Spinal cord (tissue), 9 donors: ENCODE measurements at regions not wholly inside any gene's neighbourhood (a gene's known extent, or its start where the extent isn't known, plus 50 kb on each side); places are given as distances from the start of the nearest gene placed in this dataset.
A peak's percentile ranks its signal among the peaks of the same experiment; 100 is the strongest.
"Not testable (repeated sequence)": the region's sequence is repeated elsewhere in the genome, so short reads cannot be mapped to it uniquely, and the experiment has no call there.

Experiments used
- DNase-seq, 6 donors: peaks; one replicate each; pipeline versions ENCODE4 v3.0.0 to v3.0.0-alpha.2; 2013 to 2015; ENCODE audit warnings: low spot score in 6 of 6, low read depth in 4 of 6
- H3K27ac ChIP-seq: one replicate; pipeline ENCODE4 v1.5.1; 2013; ENCODE audit warnings: low read depth, low read length, control low read depth
- H3K27me3 ChIP-seq: one replicate; pipeline ENCODE4 v1.6.1; 2013; ENCODE audit warnings: low read length; ENCODE audit not compliant: control insufficient read depth, insufficient read depth
- H3K36me3 ChIP-seq: one replicate; pipeline ENCODE4 v1.6.1; 2013; ENCODE audit warnings: low read length; ENCODE audit not compliant: control insufficient read depth, insufficient read depth
- H3K4me1 ChIP-seq: one replicate; pipeline ENCODE4 v1.6.1; 2013; ENCODE audit warnings: low read length; ENCODE audit not compliant: control insufficient read depth, insufficient read depth
- H3K4me3 ChIP-seq: one replicate; pipeline ENCODE4 v1.5.1; 2013; ENCODE audit warnings: low read depth, low read length, control low read depth
- H3K9me3 ChIP-seq: one replicate; pipeline ENCODE4 v1.6.1; 2013; ENCODE audit warnings: low read length; ENCODE audit not compliant: control insufficient read depth, insufficient read depth
- WGBS: methylation state at CpG from one replicate; pipeline ENCODE4 v1.1.5; 2013; ENCODE audit warnings: missing lambda C conversion rate; ENCODE audit not compliant: insufficient coverage; 5-methylcytosine and 5-hydroxymethylcytosine counted together
- donor health status: healthy.

- Histone ChIP-seq H3K27me3 (no peaks in the 10 kb centered on the region), H3K4me1 (no peaks in the 10 kb centered on the region), H3K27ac (no peak overlapping the region), H3K36me3 (no peaks in the 10 kb centered on the region), H3K9me3 (no peaks in the 10 kb centered on the region), H3K4me3 (no peak overlapping the region)
- no CpG with 5 or more reads among the region's 3 CpGs for WGBS
- DNase-seq = no peak
Observed at GRCh38 chr4:158395343-158395742, 126.3 kb upstream of the RXFP1 start.

- H3K4me1 ChIP-seq = no peaks in the 10 kb centered on the region
- H3K9me3 ChIP-seq = no peaks in the 10 kb centered on the region
- H3K27ac ChIP-seq = no peak overlapping the region
- no peak overlapping the region for H3K4me3 ChIP-seq
- no peak for DNase-seq
- WGBS = no CpG with 5 or more reads among the region's 2 CpGs
- H3K36me3 ChIP-seq = no peaks in the 10 kb centered on the region
- H3K27me3 ChIP-seq = no peaks in the 10 kb centered on the region
Observed at GRCh38 chr4:158395889-158396288, 125.8 kb upstream of the RXFP1 start.

GRCh38 chr4:158397781-158398180 is 123.9 kb upstream of the RXFP1 start:
- H3K27ac ChIP-seq = no peak overlapping the region
- no peak for DNase-seq
- no peaks in the 10 kb centered on the region for H3K4me1 ChIP-seq
- no peaks in the 10 kb centered on the region for H3K27me3 ChIP-seq
- no CpG with 5 or more reads among the region's 2 CpGs for WGBS
- no peaks in the 10 kb centered on the region for H3K36me3 ChIP-seq
- no peak overlapping the region for H3K4me3 ChIP-seq
- H3K9me3 ChIP-seq = no peaks in the 10 kb centered on the region

- H3K27me3 ChIP-seq, H3K36me3 ChIP-seq, DNase-seq, H3K27ac ChIP-seq, H3K4me3 ChIP-seq, H3K4me1 ChIP-seq, H3K9me3 ChIP-seq: not testable (repeated sequence)
- WGBS = 98% methylated on average over 20 of the region's 29 CpGs
Observed at GRCh38 chr4:158407961-158408360, 113.7 kb upstream of the RXFP1 start.

GRCh38 chr4:158410272-158410671 is 111.4 kb upstream of the RXFP1 start:
- DNase-seq = no peak
- no peak overlapping the region for H3K4me3 ChIP-seq
- H3K4me1 ChIP-seq = no peaks in the 10 kb centered on the region
- H3K27ac ChIP-seq = no peak overlapping the region
- WGBS = 85% methylated on average over 3 of the region's 3 CpGs
- no peaks in the 10 kb centered on the region for H3K9me3 ChIP-seq
- no peaks in the 10 kb centered on the region for H3K36me3 ChIP-seq
- H3K27me3 ChIP-seq = no peaks in the 10 kb centered on the region

- H3K4me1 ChIP-seq = no peaks in the 10 kb centered on the region
- H3K27me3 ChIP-seq = no peaks in the 10 kb centered on the region
- WGBS = 44% methylated on average over 2 of the region's 2 CpGs
- no peaks in the 10 kb centered on the region for H3K36me3 ChIP-seq
- no peak overlapping the region for H3K4me3 ChIP-seq
- H3K27ac ChIP-seq = no peak overlapping the region
- H3K9me3 ChIP-seq = no peaks in the 10 kb centered on the region
- peak in 2 of 6 donors; percentile 14 to 34 for DNase-seq
Observed at GRCh38 chr4:158411269-158411668, 110.4 kb upstream of the RXFP1 start.

GRCh38 chr4:158418679-158419078 is 103.0 kb upstream of the RXFP1 start:
- H3K4me1 ChIP-seq, H3K27me3 ChIP-seq, H3K36me3 ChIP-seq, H3K4me3 ChIP-seq, H3K9me3 ChIP-seq, DNase-seq, H3K27ac ChIP-seq: not testable (repeated sequence)
- WGBS = 96% methylated on average over 4 of the region's 4 CpGs

GRCh38 chr4:158420782-158421181 is 100.9 kb upstream of the RXFP1 start:
- H3K9me3 ChIP-seq = peaks cover 2% of the 10 kb centered on the region
- no peaks in the 10 kb centered on the region for H3K4me1 ChIP-seq
- no peaks in the 10 kb centered on the region for H3K27me3 ChIP-seq
- no peak overlapping the region for H3K27ac ChIP-seq
- H3K4me3 ChIP-seq = no peak overlapping the region
- DNase-seq = no peak
- no CpG with 5 or more reads among the region's 2 CpGs for WGBS
- no peaks in the 10 kb centered on the region for H3K36me3 ChIP-seq

- Histone ChIP-seq H3K27ac (no peak overlapping the region), H3K4me3 (no peak overlapping the region), H3K27me3 (no peaks in the 10 kb centered on the region), H3K36me3 (no peaks in the 10 kb centered on the region), H3K9me3 (peaks cover 2% of the 10 kb centered on the region), H3K4me1 (no peaks in the 10 kb centered on the region)
- peak in 1 of 6 donors; percentile 43 for DNase-seq
- no CpG with 5 or more reads among the region's 1 CpG for WGBS
Observed at GRCh38 chr4:158422546-158422945, 99.1 kb upstream of the RXFP1 start.

GRCh38 chr4:158428242-158428641 is 93.4 kb upstream of the RXFP1 start:
- Histone ChIP-seq H3K9me3 (peaks cover 2% of the 10 kb centered on the region), H3K27ac (no peak overlapping the region), H3K4me3 (no peak overlapping the region), H3K36me3 (no peaks in the 10 kb centered on the region), H3K4me1 (no peaks in the 10 kb centered on the region), H3K27me3 (no peaks in the 10 kb centered on the region)
- no peak for DNase-seq
